Superior temporal gyrus (tissue), 1 donor: ENCODE measurements at regions not wholly inside any gene's neighbourhood (a gene's known extent, or its start where the extent isn't known, plus 50 kb on each side); places are given as distances from the start of the nearest gene placed in this dataset.

Source experiments
- DNase-seq: peaks from one replicate; pipeline ENCODE4 v3.0.0-alpha.2; 2016; ENCODE audit errors: extremely low spot score

DNA sequence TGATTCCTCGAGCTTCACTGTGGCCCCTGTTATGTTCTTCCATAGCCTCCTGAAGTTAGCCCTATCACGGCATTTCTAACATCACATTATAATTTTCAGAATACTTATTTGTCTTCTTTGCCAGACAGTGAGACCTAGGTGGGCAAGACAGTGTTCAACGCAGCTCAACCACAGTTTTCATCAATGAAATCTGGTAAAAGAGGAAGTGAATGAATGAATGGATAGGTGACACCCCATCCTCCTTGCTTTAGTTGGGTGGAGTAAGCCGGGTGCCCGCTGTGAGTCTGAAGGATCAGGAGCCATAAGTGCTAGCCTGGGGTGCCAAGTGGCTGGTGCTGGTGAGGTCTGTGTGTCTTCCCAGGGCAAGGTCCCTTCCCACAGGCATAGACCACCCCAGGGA, 60.2 kb upstream of the MTNR1B start:
- no peak for DNase-seq

DNA sequence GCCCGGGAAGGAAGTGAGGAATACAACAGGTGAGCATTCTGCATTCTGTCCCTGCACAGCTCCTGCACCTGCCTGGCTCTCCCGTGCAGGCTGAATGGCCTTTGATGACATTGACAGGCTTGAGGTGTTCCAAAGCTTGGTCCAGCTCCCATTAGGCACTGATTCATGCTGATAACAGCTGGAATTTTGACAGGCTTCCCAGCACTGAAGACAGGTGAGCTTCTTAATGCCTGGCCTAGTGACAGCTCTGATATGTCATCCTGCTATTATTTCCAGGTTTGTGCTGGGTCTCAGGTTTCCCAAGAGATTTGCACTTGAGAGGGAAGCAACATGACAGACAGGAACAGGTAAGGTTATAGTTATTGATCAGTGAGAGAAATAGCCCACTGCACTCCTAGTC, 58.0 kb upstream of the MTNR1B start:
- no peak for DNase-seq

DNA sequence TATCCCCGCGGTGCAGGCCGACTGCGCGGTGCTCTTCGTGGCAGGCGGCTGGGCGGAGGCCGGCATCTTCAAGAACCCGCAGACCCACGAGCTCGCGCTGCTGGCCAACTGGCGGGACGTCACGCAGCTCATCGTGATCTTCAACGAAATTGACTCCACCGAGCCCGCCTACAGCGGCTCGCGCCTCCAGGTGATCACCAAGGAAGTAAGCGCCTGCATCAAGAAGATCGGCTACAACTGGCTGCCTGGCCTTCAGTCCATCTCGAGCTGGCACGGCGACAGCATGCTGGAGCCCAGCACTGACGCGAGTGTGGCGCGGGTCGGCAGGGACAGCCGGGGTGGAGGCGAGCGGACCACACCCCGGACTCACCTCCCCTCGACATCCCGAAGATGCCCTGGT, 53.9 kb upstream of the MTNR1B start:
- no peak for DNase-seq

- no peak for DNase-seq
Observed at GRCh38 chr11:92916299-92916698, 53.2 kb upstream of the MTNR1B start.

GRCh38 chr11:92917927-92918326, 51.5 kb upstream of the MTNR1B start:
- no peak for DNase-seq

GRCh38 chr11:92919048-92919447, 50.4 kb upstream of the MTNR1B start:
- no peak for DNase-seq
